NOMO-1 treated with dmso at 0.1 percent for 144 hours (cell line): ENCODE measurements at regions not wholly inside any gene's neighbourhood (a gene's known extent, or its start where the extent isn't known, plus 50 kb on each side); places are given as distances from the start of the nearest gene placed in this dataset.

Experiments
- DNase-seq: peaks from one replicate; lab custom pipeline; 2025; ENCODE audit not compliant: unreplicated experiment; lab: John Stamatoyannopoulos, UW

DNA sequence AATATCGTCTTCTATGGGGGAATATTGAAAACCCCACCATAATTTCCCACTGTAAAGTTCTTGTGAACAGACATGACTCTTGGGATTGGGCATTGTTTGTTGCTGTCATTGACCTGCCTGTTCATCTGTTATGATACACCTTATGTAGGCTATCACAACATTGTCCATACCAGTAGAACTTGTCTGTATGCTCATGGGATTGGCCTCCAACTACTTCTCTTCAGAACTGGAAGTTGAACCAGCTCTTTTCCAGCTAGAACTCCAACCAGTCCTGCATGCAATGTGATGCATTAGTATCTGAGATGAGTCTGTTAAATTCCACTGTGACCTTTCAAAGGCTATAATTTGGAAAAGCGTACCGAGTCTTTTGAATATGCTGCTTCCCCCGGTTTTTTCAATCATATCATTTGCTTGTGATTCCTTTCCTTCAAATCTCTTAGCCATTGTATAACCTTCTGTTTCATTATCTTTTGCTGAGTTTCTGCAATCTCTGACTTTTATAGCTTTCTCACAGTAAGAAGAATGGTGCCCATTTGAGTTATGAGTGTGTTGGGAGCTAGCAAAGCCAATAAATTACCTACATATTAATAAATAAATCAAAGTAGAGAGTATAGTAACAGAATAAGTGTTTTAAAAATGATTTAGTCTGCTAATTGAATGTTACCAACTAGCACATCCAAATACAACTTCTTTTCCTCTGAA, 101.9 kb downstream of the PLK2 start:
- DNase-seq: no peak

GRCh38 chr5:58357121-58357520, 102.8 kb downstream of the PLK2 start:
- no peak for DNase-seq

GRCh38 chr5:58356662-58357061, 103.2 kb downstream of the PLK2 start:
- no peak for DNase-seq

- DNase-seq: no peak
Measured at GRCh38 chr5:58354827-58355226, 105.1 kb downstream of the PLK2 start.

DNA sequence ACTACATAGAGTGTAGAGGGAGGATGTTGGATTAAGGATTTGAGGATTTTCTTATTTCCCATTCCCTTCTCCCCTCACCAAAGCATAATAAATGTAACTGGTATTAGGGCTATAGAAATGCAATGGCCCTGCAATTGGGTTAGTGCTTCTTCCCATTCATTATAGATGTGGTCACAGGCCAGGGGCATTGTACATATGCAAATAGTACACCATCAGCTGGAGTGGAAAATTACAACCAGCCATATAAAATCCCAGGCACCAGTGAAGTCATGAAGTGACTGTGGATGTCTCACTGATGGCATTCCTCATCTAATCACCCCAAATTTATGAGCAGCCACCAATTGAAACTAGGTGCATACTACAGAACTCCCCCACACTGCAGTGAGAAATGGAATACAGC, 105.9 kb downstream of the PLK2 start:
- no peak for DNase-seq

- no peak for DNase-seq
Measured at GRCh38 chr5:58351190-58351589, 108.7 kb downstream of the PLK2 start.

- DNase-seq: no peak
Measured at GRCh38 chr5:58348996-58349728, 110.7 kb downstream of the PLK2 start.

GRCh38 chr5:58346041-58346440, 113.8 kb downstream of the PLK2 start:
- no peak for DNase-seq

DNA sequence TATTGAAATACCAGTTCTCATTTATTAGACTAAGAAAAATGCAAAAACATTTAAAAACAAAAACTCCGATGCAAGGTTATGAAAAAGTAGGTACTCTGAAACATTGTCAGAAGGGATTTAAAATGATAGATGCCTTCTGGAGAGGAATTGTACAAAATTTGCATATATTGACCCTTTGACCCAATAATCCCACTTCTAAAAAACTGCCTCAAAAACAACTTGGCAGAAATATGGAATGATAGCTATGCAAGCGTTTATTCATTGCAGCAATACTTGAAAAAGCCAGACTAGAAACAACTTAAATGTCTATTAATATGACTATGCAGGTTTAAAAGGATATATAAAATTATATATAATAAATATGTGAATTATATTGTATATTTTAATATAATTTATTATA, 118.4 kb downstream of the PLK2 start:
- DNase-seq: no peak

DNA sequence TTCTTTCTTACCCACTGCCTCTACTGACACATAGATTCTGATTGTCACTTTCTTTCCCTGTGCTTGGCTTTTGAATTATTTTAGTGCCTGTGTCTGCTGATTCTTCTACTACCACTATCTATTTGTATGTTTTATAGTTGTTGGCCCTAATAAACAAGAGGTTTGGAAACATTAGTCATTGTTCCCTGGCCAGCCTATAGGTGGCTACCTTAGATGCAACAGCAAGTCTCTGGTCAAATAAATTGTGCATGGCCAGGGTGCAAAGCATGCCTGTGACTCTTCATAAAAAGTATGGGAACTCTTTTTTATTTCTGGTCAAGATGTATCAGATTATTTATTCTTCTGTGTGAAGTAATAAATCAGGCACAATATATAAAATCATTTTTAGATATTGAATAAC, 124.4 kb downstream of the PLK2 start:
- no peak for DNase-seq

GRCh38 chr5:58334035-58334434, 125.9 kb downstream of the PLK2 start:
- no peak for DNase-seq

- no peak for DNase-seq
Measured at GRCh38 chr5:58330781-58331180, 129.1 kb downstream of the PLK2 start.

DNA sequence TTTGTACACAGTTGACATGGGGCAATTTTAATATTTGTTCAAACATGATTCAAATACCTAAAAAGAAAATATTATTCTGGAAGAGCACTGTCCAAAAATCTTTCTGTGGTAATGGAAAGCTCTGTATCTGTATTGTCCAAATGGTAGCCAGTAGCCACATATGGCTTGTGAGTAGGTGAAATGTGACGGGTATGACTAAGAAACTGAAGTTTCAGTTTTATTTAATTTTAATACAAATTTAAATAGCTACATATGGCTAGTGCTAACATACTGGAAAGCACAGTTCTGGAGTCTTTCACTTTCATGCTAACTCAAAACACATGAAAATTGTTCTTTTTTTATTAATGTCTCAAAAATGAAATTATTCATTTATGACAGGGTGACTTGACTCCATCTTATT, 132.6 kb downstream of the PLK2 start:
- DNase-seq: no peak

DNA sequence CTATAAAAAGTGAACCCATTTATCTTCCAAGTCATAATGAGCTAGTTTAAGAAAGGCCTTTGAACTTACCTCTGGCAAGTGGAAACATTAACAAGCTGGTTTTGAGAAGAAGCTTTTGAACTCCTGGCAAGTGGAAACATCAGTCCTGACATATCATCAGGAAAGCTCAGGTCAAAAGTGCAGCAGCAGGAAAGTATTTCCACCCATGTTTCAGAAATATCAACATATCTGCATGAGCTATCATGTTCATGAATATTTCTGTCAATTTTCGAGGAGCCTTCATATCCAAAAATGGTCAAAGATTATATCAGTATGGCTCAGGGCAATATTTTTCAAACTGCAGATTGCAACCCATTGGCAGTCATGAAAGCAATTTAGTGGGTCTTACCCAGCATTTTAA, 133.9 kb downstream of the PLK2 start:
- no peak for DNase-seq

DNA sequence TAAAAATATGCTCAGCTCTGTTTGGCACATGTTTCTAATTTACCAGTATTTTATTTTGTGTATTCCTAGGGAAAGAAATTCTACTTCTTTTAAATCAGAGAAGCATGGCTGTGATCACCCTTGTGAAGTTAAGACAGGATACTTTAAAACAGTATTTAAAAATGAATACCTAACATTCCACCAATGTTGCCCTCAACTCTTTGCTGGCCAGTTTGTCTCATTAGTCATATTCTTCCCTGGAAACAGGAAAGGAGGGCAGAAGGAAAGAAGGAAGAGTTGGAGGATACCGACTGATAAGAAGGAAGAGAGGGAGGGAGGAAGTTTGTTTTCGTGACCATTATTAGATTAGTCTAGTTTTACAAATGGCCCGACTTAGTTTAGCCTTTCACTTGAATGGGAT, 137.4 kb downstream of the PLK2 start:
- no peak for DNase-seq

GRCh38 chr5:58318468-58318867, 141.4 kb downstream of the PLK2 start:
- no peak for DNase-seq

DNA sequence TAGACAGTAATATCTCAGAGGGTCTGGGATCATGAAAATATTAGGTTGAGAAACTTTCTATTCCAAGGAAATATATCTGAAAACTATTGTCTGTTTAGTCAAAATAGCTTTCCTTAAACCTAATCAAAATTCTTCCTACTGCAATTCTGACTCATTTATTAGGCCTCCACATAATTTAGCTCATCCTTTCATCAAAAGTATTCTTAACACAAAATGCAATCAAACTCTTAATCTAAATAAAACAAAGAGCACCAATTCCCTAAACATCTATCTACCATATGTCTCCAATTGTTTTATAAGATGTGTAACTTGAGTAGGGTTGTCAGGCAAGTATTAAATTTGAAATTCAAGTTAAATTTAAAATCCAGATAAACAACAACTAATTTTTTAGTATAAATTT, 142.1 kb downstream of the PLK2 start:
- DNase-seq: no peak

DNA sequence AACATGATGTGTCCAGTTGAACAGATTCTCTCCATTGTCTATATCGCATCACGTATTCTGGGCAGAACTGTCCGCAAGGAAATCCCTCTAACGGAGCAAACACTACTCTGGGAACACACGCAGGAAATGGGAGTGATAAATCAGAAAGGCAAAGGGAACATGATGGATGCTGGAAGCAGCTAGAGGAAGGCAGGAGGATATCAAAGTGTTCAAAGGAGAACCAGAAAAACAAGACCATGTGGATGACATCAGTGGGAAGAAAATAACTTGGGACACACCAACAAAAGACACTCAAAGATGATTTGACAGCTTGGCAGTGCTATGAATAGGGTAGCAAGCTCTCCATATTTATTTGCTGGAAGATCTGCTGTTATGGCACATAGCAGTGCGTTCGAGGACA, 142.9 kb downstream of the PLK2 start:
- no peak for DNase-seq

DNA sequence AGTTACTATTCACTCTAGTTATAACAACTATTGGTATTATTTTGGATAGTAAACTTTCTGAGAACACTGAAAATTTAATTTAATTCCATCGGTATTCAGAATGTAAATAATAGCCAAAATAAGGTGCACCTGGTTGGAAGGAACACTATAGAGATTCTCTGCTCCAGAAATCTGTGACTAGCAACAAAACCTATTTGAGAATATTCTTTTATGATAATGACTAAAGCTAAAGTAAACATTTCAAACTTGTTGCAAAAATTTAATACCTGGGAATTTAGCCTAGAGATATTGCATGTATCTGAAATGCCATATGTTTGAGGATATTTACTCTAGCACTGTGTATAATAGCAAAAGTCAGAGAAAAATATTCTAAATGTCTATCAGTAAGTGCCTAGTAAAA, 144.1 kb downstream of the PLK2 start:
- no peak for DNase-seq

- no peak for DNase-seq
Measured at GRCh38 chr5:58314356-58315210, 145.3 kb downstream of the PLK2 start.

DNA sequence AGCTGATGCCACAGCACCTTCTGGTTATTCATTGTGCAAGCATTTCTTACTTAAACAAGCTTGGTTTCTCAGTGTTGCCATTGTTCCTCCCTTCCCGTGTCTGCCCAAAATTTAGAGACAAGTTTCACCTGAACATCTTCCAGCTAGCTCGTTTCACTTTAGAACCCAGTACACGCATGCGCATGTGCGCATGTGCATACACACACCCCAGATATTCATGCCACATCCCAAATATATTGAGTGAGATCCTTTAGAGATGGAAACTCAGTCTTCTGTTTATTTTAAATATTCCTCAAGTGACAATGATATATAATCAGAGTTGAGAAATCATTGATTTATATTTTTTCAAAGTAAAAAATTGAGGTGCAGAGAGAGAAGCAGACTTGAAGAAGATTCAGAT, 147.6 kb downstream of the PLK2 start:
- no peak for DNase-seq

GRCh38 chr5:58311526-58311925, 148.4 kb downstream of the PLK2 start:
- DNase-seq: no peak
